ENCODE measurements at regions not wholly inside any gene's neighbourhood (a gene's known extent, or its start where the extent isn't known, plus 50 kb on each side); places are given as distances from the start of the nearest gene placed in this dataset.
"Not testable (repeated sequence)": the region's sequence is repeated elsewhere in the genome, so short reads cannot be mapped to it uniquely, and the experiment has no call there.

- peaks cover 5% of the 10 kb centered on the region; the same call in 1 of the 2 replicates for H3K27me3 Mint-ChIP-seq (ENCODE audit: low read depth)
- DNase-seq (ENCODE audit: low spot score): no peak
- ChIA-PET POLR2A (no interaction called here), CTCF (no interaction called here)
- TF ChIP-seq ZNF232 (CRISPR knock-in tag; IDR thresholded peaks at IDR 0.05) (no peak), EMX1 (CRISPR knock-in tag; IDR thresholded peaks at IDR 0.05) (no peak)
- peaks cover 73% of the 10 kb centered on the region for H3K9me3 Mint-ChIP-seq
- no peak for ATAC-seq
- H3K27ac Mint-ChIP-seq: no peak overlapping the region
- H3K36me3 Mint-ChIP-seq: peaks cover 52% of the 10 kb centered on the region
- no peak overlapping the region for H3K4me3 Mint-ChIP-seq
- no peaks in the 10 kb centered on the region for H3K4me1 Mint-ChIP-seq
Observed at GRCh38 chr11:37264060-37264459, 666.0 kb upstream of the RAG2 start.

- ATAC-seq; DNase-seq (ENCODE audit: low spot score); H3K27me3 Mint-ChIP-seq (ENCODE audit: low read depth); H3K4me3 Mint-ChIP-seq; H3K27ac Mint-ChIP-seq; H3K4me1 Mint-ChIP-seq; POLR2A ChIA-PET; CTCF ChIA-PET: not testable (repeated sequence)
- peaks cover 54% of the 10 kb centered on the region for H3K36me3 Mint-ChIP-seq
- H3K9me3 Mint-ChIP-seq: peaks cover 76% of the 10 kb centered on the region
Observed at GRCh38 chr11:37263467-37263866, 665.4 kb upstream of the RAG2 start.

- CTCF ChIA-PET: no interaction called here
- no peak for ATAC-seq
- Mint-ChIP-seq H3K9me3 (peaks cover 69% of the 10 kb centered on the region), H3K4me1 (no peaks in the 10 kb centered on the region), H3K36me3 (peaks cover 56% of the 10 kb centered on the region), H3K4me3 (no peak overlapping the region), H3K27ac (no peak overlapping the region), H3K27me3 (ENCODE audit: low read depth) (peaks cover 9% of the 10 kb centered on the region; the same call in 1 of the 2 replicates)
- no peak for DNase-seq (ENCODE audit: low spot score)
- POLR2A ChIA-PET: no interaction called here
- TF ChIP-seq ZSCAN18 (CRISPR knock-in tag; IDR thresholded peaks at IDR 0.05) (no peak), PREB (CRISPR knock-in tag; IDR thresholded peaks at IDR 0.05; ENCODE audit: borderline replicate concordance) (no peak), ZBTB21 (CRISPR knock-in tag; IDR thresholded peaks at IDR 0.05; ENCODE audit: borderline replicate concordance) (no peak), ERG (CRISPR knock-in tag; IDR thresholded peaks at IDR 0.05) (no peak), GTF2I (CRISPR knock-in tag; conservative IDR thresholded peaks at IDR 0.05) (no peak), ARID4B (CRISPR knock-in tag; IDR thresholded peaks at IDR 0.05; ENCODE audit: borderline replicate concordance) (no peak), CREM (CRISPR knock-in tag; IDR thresholded peaks at IDR 0.05) (no peak), AFF4 (CRISPR knock-in tag; IDR thresholded peaks at IDR 0.05; ENCODE audit: borderline replicate concordance) (no peak), OVOL2 (CRISPR knock-in tag; IDR thresholded peaks at IDR 0.05; ENCODE audit: borderline replicate concordance) (no peak)
Observed at GRCh38 chr11:37259734-37260133, 661.7 kb upstream of the RAG2 start.

All from WTC11 (cell line).